Spleen (tissue), 11 donors: ENCODE measurements at regions not wholly inside any gene's neighbourhood (a gene's known extent, or its start where the extent isn't known, plus 50 kb on each side); places are given as distances from the start of the nearest gene placed in this dataset.

Experiments used
- DNase-seq: peaks from one replicate; pipeline ENCODE4 v3.0.0-alpha.2; 2020
- H3K27ac ChIP-seq, 8 donors: fragments of 200-600 bp; sonication (generic) in 7 of 8; 1 replicate in 4 of 8; 2 replicates in 4 of 8; pipeline versions ENCODE4 v1.5.0 to v1.8.0; 2016 to 2021; ENCODE audit warnings: inconsistent platforms in 4 of 8, mild to moderate bottlenecking in 4 of 8, moderate library complexity in 1 of 8
- H3K27me3 ChIP-seq, 7 donors: fragments of 200-600 bp; sonication (generic) in 6 of 7; replicated peaks in 1 of 7; 1 replicate in 4 of 7; 2 replicates in 3 of 7; pipeline versions ENCODE4 v1.5.0 to v1.8.0; 2016 to 2021; ENCODE audit warnings: inconsistent platforms in 3 of 7, mild to moderate bottlenecking in 1 of 7
- H3K36me3 ChIP-seq, 6 donors: fragments of 200-600 bp; sonication (generic) in 5 of 6; 1 replicate in 4 of 6; 2 replicates in 2 of 6; pipeline versions ENCODE4 v1.5.0 to v1.8.0; 2016 to 2021; ENCODE audit warnings: inconsistent platforms in 2 of 6
- H3K4me1 ChIP-seq, 6 donors: fragments of 200-600 bp; sonication (generic) in 5 of 6; 1 replicate in 3 of 6; 2 replicates in 3 of 6; pipeline versions ENCODE4 v1.5.0 to v1.8.0; 2016 to 2021; ENCODE audit warnings: inconsistent platforms in 3 of 6
- H3K4me3 ChIP-seq, 8 donors: fragments of 200-600 bp; sonication (generic) in 7 of 8; 1 replicate in 4 of 8; 2 replicates in 4 of 8; pipeline versions ENCODE4 v1.5.0 to v1.8.0; 2016 to 2021; ENCODE audit warnings: inconsistent platforms in 4 of 8, mild to moderate bottlenecking in 4 of 8, moderate library complexity in 2 of 8
- H3K9me3 ChIP-seq, 8 donors: fragments of 200-600 bp; sonication (generic) in 7 of 8; 1 replicate in 4 of 8; 2 replicates in 4 of 8; pipeline versions ENCODE4 v1.5.0 to v1.8.0; 2016 to 2021; ENCODE audit warnings: inconsistent platforms in 4 of 8
- POLR2A ChIP-seq, 3 donors: fragments of 450-650 bp; IDR thresholded peaks; one replicate each; pipeline ENCODE4 v1.5.1; 2017; ENCODE audit warnings: antibody characterized with exemption in 3 of 3, mild to moderate bottlenecking in 1 of 3
- POLR2AphosphoS5 ChIP-seq, 3 donors: sonication (generic); formaldehyde crosslinking; IDR thresholded peaks; one replicate each; pipeline ENCODE4 v1.5.1; 2017; ENCODE audit warnings: antibody characterized with exemption in 3 of 3
- WGBS, 5 donors: extraction: QIAGEN DNeasy Blood & Tissue Kit in 3 of 5; methylation state at CpG; one replicate each; pipeline versions ENCODE4 v1.1.5 to v1.1.7; 2013 to 2018; 5-methylcytosine and 5-hydroxymethylcytosine counted together
- intact Hi-C: fragments of 100-400 bp; cut with DNase I; formaldehyde crosslinking; loops from one replicate; pipeline ENCODE4 v1.15.0; 2023; ENCODE audit warnings: low total_unique reads
- TF ChIP-seq, protein P1 (sequence below), 11 experiments: fragments of 200-600 bp in 7 of 11; fragments of 450-650 bp in 4 of 11; sonication (generic) in 4 of 11; IDR thresholded peaks in 8 of 11; conservative IDR thresholded peaks in 3 of 11; 1 replicate in 7 of 11; 2 replicates in 4 of 11; pipeline versions ENCODE4 v1.4.0 to v1.8.0; 2016 to 2021; ENCODE audit warnings: antibody characterized with exemption in 11 of 11, inconsistent platforms in 4 of 11, mild to moderate bottlenecking in 1 of 11
- donor health status: healthy with polysubstance abuse.
- donor health status: DM: no; HTN: no; CAD: no; lungs with moderate emphysema.
- donor health status: DM: no; HTN: no; CAD: no.
- donor health status: Bipolar disorder and iron deficiency.
- donor health status: healthy.
- donor health status: DM: no; HTN: no; CAD: no.
- donor health status: DM: yes; HTN: yes; CAD: no.

DNA sequence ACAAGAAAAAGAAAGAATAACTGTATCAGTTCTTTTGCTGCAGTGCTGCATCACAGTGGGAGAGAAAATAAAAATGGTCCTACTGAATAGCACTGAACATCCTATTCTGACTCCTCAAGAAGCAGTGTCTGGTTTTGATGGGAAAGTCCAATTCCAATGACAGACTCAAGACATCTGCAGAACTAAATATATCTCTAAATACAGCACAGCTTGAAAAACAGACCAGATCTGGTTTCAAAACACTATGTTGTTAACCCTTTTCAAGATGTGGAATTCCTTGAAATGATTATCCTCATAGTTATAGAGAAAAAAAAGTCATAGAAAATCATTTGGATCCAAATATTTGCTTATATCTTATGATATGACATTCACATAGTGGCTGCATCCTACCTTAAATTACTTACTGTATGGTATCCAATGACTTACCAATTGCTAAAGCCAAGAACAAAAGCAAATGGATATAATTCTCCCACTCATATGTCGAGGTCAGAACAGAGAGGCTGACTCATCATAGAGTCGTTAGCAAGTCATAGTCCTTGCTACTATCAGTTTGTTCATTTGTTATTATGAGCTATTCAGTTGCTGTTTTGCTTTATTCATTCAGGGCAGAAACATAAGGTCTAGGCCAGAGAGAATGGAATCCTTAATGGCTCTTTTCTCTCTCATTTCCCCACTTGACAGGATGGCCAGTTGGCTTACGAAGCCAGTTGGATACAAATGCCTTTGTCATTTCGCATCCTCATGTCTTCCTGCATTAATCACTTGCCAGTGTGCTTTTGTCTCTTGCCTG lies 62.5 kb upstream of the ACVR2A start:
- no peak for DNase-seq
- Histone ChIP-seq H3K9me3 (no peaks in the 10 kb centered on the region), H3K27me3 (no peaks in the 10 kb centered on the region), H3K27ac (no peak overlapping the region), H3K4me1 (no peaks in the 10 kb centered on the region), H3K4me3 (no peak overlapping the region), H3K36me3 (no peaks in the 10 kb centered on the region)
- intact Hi-C loops, result no loop called here
- TF ChIP-seq POLR2A (IDR thresholded peaks at IDR 0.05), result no peak
- no peak for TF ChIP-seq POLR2AphosphoS5 (IDR thresholded peaks at IDR 0.05)
- TF ChIP-seq, protein P1, sequence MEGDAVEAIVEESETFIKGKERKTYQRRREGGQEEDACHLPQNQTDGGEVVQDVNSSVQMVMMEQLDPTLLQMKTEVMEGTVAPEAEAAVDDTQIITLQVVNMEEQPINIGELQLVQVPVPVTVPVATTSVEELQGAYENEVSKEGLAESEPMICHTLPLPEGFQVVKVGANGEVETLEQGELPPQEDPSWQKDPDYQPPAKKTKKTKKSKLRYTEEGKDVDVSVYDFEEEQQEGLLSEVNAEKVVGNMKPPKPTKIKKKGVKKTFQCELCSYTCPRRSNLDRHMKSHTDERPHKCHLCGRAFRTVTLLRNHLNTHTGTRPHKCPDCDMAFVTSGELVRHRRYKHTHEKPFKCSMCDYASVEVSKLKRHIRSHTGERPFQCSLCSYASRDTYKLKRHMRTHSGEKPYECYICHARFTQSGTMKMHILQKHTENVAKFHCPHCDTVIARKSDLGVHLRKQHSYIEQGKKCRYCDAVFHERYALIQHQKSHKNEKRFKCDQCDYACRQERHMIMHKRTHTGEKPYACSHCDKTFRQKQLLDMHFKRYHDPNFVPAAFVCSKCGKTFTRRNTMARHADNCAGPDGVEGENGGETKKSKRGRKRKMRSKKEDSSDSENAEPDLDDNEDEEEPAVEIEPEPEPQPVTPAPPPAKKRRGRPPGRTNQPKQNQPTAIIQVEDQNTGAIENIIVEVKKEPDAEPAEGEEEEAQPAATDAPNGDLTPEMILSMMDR (IDR thresholded peaks at IDR 0.05 in 8 of 11, conservative IDR thresholded peaks at IDR 0.05 in 3 of 11), result no peak
- 71 to 89% (median 80%) methylated on average over 4 of the region's 4 CpGs for WGBS, 5 donors

DNA sequence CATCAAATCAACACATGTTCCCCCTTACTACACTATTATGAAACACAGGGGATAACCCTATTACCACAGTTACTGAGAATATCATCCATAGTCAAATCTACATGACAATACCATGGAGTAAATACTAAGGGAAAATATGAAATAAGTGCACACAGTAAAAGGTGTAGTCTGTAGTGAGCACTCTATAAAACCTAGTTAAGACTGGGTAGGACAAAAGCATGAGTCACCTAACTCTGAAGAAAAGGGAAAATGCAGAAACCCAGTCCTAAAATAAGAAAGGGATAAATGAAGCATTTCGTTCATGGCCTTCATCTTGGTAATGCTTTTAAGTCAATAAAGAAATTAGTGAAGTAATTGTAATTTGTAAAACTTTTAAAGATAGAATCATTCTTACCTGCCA lies 65.4 kb upstream of the ACVR2A start:
- H3K27ac ChIP-seq, result no peak overlapping the region
- WGBS, 5 donors, result 69 to 90% (median 71%) methylated on average over 1 of the region's 1 CpG
- intact Hi-C loops, result no loop called here
- no peaks in the 10 kb centered on the region for H3K36me3 ChIP-seq
- H3K27me3 ChIP-seq, result no peaks in the 10 kb centered on the region
- no peak overlapping the region for H3K4me3 ChIP-seq
- TF ChIP-seq POLR2AphosphoS5 (IDR thresholded peaks at IDR 0.05) (no peak), POLR2A (IDR thresholded peaks at IDR 0.05) (no peak)
- TF ChIP-seq, protein P1 (IDR thresholded peaks at IDR 0.05 in 8 of 11, conservative IDR thresholded peaks at IDR 0.05 in 3 of 11), result no peak
- DNase-seq, result no peak
- no peaks in the 10 kb centered on the region for H3K9me3 ChIP-seq
- no peaks in the 10 kb centered on the region for H3K4me1 ChIP-seq

DNA sequence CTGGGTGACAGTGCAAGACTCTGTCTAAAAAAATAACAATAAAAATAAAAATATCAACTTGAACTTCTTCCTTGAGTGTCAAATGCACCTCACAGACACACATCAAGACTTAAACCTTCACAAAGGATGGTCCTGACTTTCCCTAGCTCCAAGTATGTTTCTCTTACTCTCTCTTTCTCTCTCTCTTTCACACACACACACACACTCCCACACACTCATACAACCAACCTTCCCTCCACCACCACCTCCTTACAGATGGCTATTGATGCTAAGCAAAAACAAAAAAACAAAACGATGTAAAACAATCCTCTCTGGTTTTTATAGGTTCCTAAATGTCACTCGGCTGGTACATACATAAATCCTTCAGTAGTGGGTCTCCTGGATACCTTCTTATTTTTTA lies 67.4 kb upstream of the ACVR2A start:
- no peaks in the 10 kb centered on the region for H3K27me3 ChIP-seq
- no peaks in the 10 kb centered on the region for H3K9me3 ChIP-seq
- whole genome bisulfite sequencing, 5 donors, result 77 to 85% (median 80%) methylated on average over 2 of the region's 2 CpGs
- H3K36me3 ChIP-seq, result no peaks in the 10 kb centered on the region
- no peak overlapping the region for H3K4me3 ChIP-seq
- no peak for TF ChIP-seq POLR2A (IDR thresholded peaks at IDR 0.05)
- TF ChIP-seq, protein P1 (IDR thresholded peaks at IDR 0.05 in 8 of 11, conservative IDR thresholded peaks at IDR 0.05 in 3 of 11), result no peak
- no peak for TF ChIP-seq POLR2AphosphoS5 (IDR thresholded peaks at IDR 0.05)
- H3K27ac ChIP-seq, result no peak overlapping the region
- intact Hi-C loops, result no loop called here
- no peaks in the 10 kb centered on the region for H3K4me1 ChIP-seq
- no peak for DNase-seq

DNA sequence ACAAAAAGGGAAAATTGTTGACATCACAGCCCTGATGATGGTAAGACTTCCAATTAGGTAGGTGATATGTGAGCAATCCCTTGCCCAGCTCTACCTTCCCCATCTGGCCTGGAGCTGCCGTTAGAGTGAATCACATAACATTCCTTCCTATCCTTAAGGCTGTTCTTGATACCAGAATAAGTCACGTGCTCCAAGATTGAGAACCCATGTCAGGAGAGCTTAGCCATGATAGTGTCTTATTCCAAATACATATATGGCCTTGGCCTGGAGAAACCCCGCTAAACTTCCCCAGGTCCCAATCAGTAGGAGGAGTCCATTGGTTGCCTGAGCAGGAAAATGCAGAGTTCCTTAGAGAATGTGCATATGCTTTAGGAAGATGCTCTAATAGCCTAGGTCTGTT lies 70.0 kb upstream of the ACVR2A start:
- H3K9me3 ChIP-seq, result no peaks in the 10 kb centered on the region
- TF ChIP-seq POLR2AphosphoS5 (IDR thresholded peaks at IDR 0.05) (no peak), POLR2A (IDR thresholded peaks at IDR 0.05) (no peak)
- TF ChIP-seq, protein P1 (IDR thresholded peaks at IDR 0.05 in 8 of 11, conservative IDR thresholded peaks at IDR 0.05 in 3 of 11), result no peak
- no peak overlapping the region for H3K4me3 ChIP-seq
- no peaks in the 10 kb centered on the region for H3K4me1 ChIP-seq
- 80 to 96% (median 88%) methylated on average over 3 of the region's 3 CpGs for WGBS, 5 donors
- intact Hi-C loops, result no loop called here
- no peak for DNase-seq
- no peaks in the 10 kb centered on the region for H3K36me3 ChIP-seq
- H3K27ac ChIP-seq, result no peak overlapping the region
- H3K27me3 ChIP-seq, result no peaks in the 10 kb centered on the region
